Kidney epithelial cell (primary cell): ENCODE measurements at regions not wholly inside any gene's neighbourhood (a gene's known extent, or its start where the extent isn't known, plus 50 kb on each side); places are given as distances from the start of the nearest gene placed in this dataset.

Source experiments
- DNase-seq: peaks from one replicate; pipeline ENCODE4 v3.0.0-alpha.2; 2010; ENCODE audit warnings: low read depth
- H3K27me3 ChIP-seq: 2 replicates; pipeline ENCODE4 v1.6.0; 2011; ENCODE audit warnings: low read length; ENCODE audit not compliant: control insufficient read depth, insufficient read depth
- H3K36me3 ChIP-seq: 2 replicates; pipeline ENCODE4 v1.5.1; 2011; ENCODE audit warnings: low read length; ENCODE audit not compliant: control insufficient read depth, insufficient read depth
- H3K4me3 ChIP-seq: 2 replicates; pipeline ENCODE4 v1.5.1; 2011; ENCODE audit warnings: low read depth, mild to moderate bottlenecking, control low read depth, low read length
- CTCF ChIP-seq: IDR thresholded peaks from 2 replicates; pipeline ENCODE4 v1.5.1; 2011; ENCODE audit warnings: mild to moderate bottlenecking, moderate library complexity, low read length, control low read depth, inconsistent platforms; ENCODE audit not compliant: insufficient read depth, poor library complexity, severe bottlenecking

- TF ChIP-seq CTCF, result no peak
- Histone ChIP-seq H3K36me3 (no peaks in the 10 kb centered on the region), H3K4me3 (no peak overlapping the region)
Measured at GRCh38 chr3:22959593-22959992, 243.5 kb upstream of the UBE2E2 start.

GRCh38 chr3:22960105-22960984 is 242.8 kb upstream of the UBE2E2 start:
- Histone ChIP-seq H3K4me3 (no peak overlapping the region), H3K27me3 (no peaks in the 10 kb centered on the region), H3K36me3 (no peaks in the 10 kb centered on the region)
- no peak for DNase-seq
- peak; percentile 84 for TF ChIP-seq CTCF

More at GRCh38 chr3:22959593-22959992, 243.5 kb upstream of the UBE2E2 start:
- DNase-seq, result no peak
- H3K27me3 ChIP-seq, result no peaks in the 10 kb centered on the region

GRCh38 chr3:22962244-22962643 is 240.9 kb upstream of the UBE2E2 start:
- H3K4me3 ChIP-seq, result no peak overlapping the region
- TF ChIP-seq CTCF, result no peak
- no peaks in the 10 kb centered on the region for H3K27me3 ChIP-seq
- no peaks in the 10 kb centered on the region for H3K36me3 ChIP-seq
- no peak for DNase-seq

GRCh38 chr3:22966349-22966748 is 236.8 kb upstream of the UBE2E2 start:
- H3K27me3 ChIP-seq, result no peaks in the 10 kb centered on the region
- DNase-seq, result no peak
- no peak for TF ChIP-seq CTCF
- no peaks in the 10 kb centered on the region for H3K36me3 ChIP-seq
- H3K4me3 ChIP-seq, result no peak overlapping the region

GRCh38 chr3:22969276-22969675 is 233.9 kb upstream of the UBE2E2 start:
- H3K4me3 ChIP-seq, result no peak overlapping the region
- no peak for TF ChIP-seq CTCF
- no peaks in the 10 kb centered on the region for H3K36me3 ChIP-seq
- H3K27me3 ChIP-seq, result no peaks in the 10 kb centered on the region
- DNase-seq, result no peak

GRCh38 chr3:22971497-22971896 is 231.6 kb upstream of the UBE2E2 start:
- Histone ChIP-seq H3K4me3 (no peak overlapping the region), H3K36me3 (no peaks in the 10 kb centered on the region), H3K27me3 (no peaks in the 10 kb centered on the region)
- DNase-seq, result no peak
- TF ChIP-seq CTCF, result no peak
